DOHH2 (cell line): ENCODE measurements at regions not wholly inside any gene's neighbourhood (a gene's known extent, or its start where the extent isn't known, plus 50 kb on each side); places are given as distances from the start of the nearest gene placed in this dataset.

ENCODE experiments used
- CTCF ChIP-seq: fragments of 200-600 bp; sonication (generic); IDR thresholded peaks from one replicate; pipeline ENCODE4 v1.5.1; 2014; ENCODE audit warnings: antibody characterized with exemption, mild to moderate bottlenecking, low read depth, low read length; ENCODE audit not compliant: poor library complexity, severe bottlenecking
- EZH2phosphoT487 ChIP-seq: fragments of 200-600 bp; sonication (generic); IDR thresholded peaks from 2 replicates; pipeline ENCODE4 v1.6.1; 2017; ENCODE audit warnings: borderline replicate concordance, mild to moderate bottlenecking, antibody characterized with exemption, low read length, moderate library complexity, mixed read lengths

- TF ChIP-seq CTCF (no peak), EZH2phosphoT487 (no peak)
These were observed 228.3 kb upstream of the ELL2 start for GRCh38 chr5:96189987-96190386.
